ENCODE measurements at regions not wholly inside any gene's neighbourhood (a gene's known extent, or its start where the extent isn't known, plus 50 kb on each side); places are given as distances from the start of the nearest gene placed in this dataset.
A peak's percentile ranks its signal among the peaks of the same experiment; 100 is the strongest.

- DNase-seq (no peak), ATAC-seq (peak in 1 of 2 donors; percentile 39)
- H3K27me3 ChIP-seq (ENCODE audit: control insufficient read depth, insufficient read depth): no peaks in the 10 kb centered on the region
- H3K4me3 ChIP-seq (ENCODE audit: low read length): no peak overlapping the region
- no peaks in the 10 kb centered on the region for H3K9me3 ChIP-seq (ENCODE audit: control insufficient read depth, low read length)
- no peak overlapping the region for H3K27ac ChIP-seq (ENCODE audit: low read length)
- 82% methylated on average over 13 of the region's 13 CpGs for whole genome bisulfite sequencing
- H3K4me1 ChIP-seq (ENCODE audit: control insufficient read depth, insufficient read depth, low read length): no peaks in the 10 kb centered on the region
- intact Hi-C loops (cut with DNase I): no loop called here
Measured at GRCh38 chr16:86747761-86748160, 169.4 kb downstream of the FOXL1 start.

DNA sequence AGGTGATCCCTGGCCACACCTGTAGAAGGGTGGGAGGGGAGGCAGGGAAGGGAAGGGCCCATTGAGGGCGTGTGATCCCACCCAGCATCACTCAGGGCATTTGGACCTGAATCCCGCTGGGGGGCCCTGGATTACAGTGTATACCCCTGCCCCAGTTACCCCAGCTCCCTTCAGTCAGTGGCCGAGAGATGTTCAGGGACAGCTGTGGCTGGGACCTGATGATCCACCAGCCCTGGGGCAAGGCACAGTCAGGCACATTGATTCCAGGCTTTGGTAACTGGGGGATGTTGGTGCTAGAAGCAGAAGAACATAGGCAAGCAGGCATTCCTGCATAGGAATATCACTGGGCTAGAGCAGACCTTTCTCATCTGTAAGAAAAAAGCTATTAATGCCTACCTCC is 170.3 kb downstream of the FOXL1 start:
- WGBS: 78% methylated on average over 3 of the region's 3 CpGs
- Histone ChIP-seq H3K27me3 (ENCODE audit: control insufficient read depth, insufficient read depth) (no peaks in the 10 kb centered on the region), H3K27ac (ENCODE audit: low read length) (no peak overlapping the region), H3K4me1 (ENCODE audit: control insufficient read depth, insufficient read depth, low read length) (no peaks in the 10 kb centered on the region), H3K4me3 (ENCODE audit: low read length) (no peak overlapping the region), H3K9me3 (ENCODE audit: control insufficient read depth, low read length) (no peaks in the 10 kb centered on the region)
- DNase-seq (no peak), ATAC-seq (no peak)
- intact Hi-C loops (cut with DNase I): no loop called here

- ATAC-seq: no peak
- intact Hi-C loops (cut with DNase I): loop anchor here in 3 of 4 donors (10.0 kb wide), 2 partner anchors 87 to 177 kb away; partner anchors contain the start of gene FOXL1 (in 2 of the 3)
- H3K27ac ChIP-seq (ENCODE audit: low read length): peak overlapping the region; percentile 10
Measured at GRCh38 chr16:86751076-86752030, 173.0 kb downstream of the FOXL1 start.

DNA sequence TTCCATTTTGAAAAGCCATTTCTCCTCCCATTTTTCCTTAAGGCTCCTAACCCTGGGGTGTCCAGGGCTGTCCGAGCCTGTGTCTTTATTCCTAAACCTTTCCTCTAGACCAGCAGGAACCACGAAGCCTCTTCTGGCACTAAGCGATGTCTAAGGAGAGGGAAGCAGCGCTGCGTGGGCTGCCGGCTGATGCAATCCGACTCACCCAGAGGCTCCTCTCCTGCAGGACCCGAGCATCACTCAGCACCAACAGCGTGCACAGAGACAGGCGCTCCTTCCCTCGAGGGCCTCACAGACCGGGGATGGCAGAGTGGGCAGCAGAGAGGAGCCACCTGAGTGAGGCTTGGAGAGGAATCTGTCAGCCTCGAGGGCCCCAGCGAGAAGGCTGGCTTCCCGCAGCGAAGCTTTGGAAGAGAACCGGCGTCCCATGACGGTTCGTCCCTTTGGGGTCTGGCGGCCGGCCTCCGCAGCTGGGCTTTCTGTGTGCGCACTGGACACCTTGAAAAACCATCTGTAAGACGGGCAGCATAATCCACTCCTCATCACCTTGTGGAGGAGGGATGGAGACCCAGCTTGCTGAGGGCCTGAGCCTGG is 174.3 kb downstream of the FOXL1 start:
- no peaks in the 10 kb centered on the region for H3K4me1 ChIP-seq (ENCODE audit: control insufficient read depth, insufficient read depth, low read length)
- no peak overlapping the region for H3K4me3 ChIP-seq (ENCODE audit: low read length)
- 79% methylated on average over 25 of the region's 25 CpGs for WGBS
- DNase-seq (peak in 1 of 3 donors; percentile 59), ATAC-seq (no peak)
- no peaks in the 10 kb centered on the region for H3K9me3 ChIP-seq (ENCODE audit: control insufficient read depth, low read length)
- H3K27ac ChIP-seq (ENCODE audit: low read length): no peak overlapping the region
- intact Hi-C loops (cut with DNase I): loop anchor here in 3 of 4 donors (10.0 kb wide), 2 partner anchors 88 to 178 kb away; partner anchors contain the start of gene FOXL1 (in 2 of the 3)
- no peaks in the 10 kb centered on the region for H3K27me3 ChIP-seq (ENCODE audit: control insufficient read depth, insufficient read depth)

More at GRCh38 chr16:86751076-86752030, 173.0 kb downstream of the FOXL1 start:
- H3K9me3 ChIP-seq (ENCODE audit: control insufficient read depth, low read length): no peaks in the 10 kb centered on the region
- H3K4me1 ChIP-seq (ENCODE audit: control insufficient read depth, insufficient read depth, low read length): no peaks in the 10 kb centered on the region
- 69% methylated on average over 12 of the region's 12 CpGs for WGBS
- no peak overlapping the region for H3K4me3 ChIP-seq (ENCODE audit: low read length)
- no peaks in the 10 kb centered on the region for H3K27me3 ChIP-seq (ENCODE audit: control insufficient read depth, insufficient read depth)
- DNase-seq: no peak

DNA sequence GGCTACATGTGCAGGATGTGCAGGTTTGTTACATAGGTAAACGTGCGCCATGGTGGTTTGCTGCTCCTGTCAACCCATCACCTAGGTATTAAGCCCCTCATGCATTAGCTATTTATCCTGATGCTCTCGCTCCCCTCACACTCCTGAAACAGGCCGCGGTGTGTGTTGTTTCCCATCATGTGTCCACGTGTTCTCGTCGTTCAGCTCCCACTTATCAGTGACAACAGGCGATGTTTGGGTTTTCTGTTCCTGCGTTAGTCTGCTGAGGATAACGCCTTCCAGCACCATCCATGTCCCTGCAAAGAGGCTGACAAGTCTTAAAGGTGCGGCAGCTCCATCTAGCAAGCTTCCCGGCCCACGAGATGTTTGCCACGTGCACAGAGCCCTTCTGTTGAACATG is 175.1 kb downstream of the FOXL1 start:
- ATAC-seq (no peak), DNase-seq (no peak)
- intact Hi-C loops (cut with DNase I): loop anchor here in 3 of 4 donors (10.0 kb wide), 2 partner anchors 89 to 179 kb away; partner anchors contain the start of gene FOXL1 (in 2 of the 3)
- Histone ChIP-seq H3K27me3 (ENCODE audit: control insufficient read depth, insufficient read depth) (no peaks in the 10 kb centered on the region), H3K9me3 (ENCODE audit: control insufficient read depth, low read length) (no peaks in the 10 kb centered on the region), H3K4me3 (ENCODE audit: low read length) (no peak overlapping the region), H3K27ac (ENCODE audit: low read length) (no peak overlapping the region), H3K4me1 (ENCODE audit: control insufficient read depth, insufficient read depth, low read length) (no peaks in the 10 kb centered on the region)
- WGBS: 60% methylated on average over 15 of the region's 15 CpGs

DNA sequence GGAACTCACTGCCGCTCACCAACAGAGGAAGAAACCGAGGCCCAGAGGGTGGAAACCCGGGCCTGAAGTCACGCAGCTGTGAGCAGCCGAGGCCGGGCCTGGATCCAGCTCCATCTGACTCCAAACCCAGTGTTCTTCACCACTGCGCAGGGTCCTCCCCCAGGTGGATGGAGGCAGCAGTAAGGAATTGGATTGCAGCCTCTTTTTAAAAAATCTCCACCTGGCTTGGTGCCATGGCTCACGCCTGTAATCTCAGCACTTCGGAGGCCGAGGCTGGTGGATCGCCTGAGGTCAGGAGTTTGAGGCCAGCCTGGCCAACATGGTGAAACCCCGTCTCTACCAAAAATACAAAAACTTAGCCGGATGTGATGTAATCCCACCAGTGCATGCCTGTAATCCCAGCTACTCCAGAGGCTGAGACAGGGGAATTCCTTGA is 177.2 kb downstream of the FOXL1 start:
- Histone ChIP-seq H3K27ac (ENCODE audit: low read length) (peak overlapping the region; percentile 7), H3K9me3 (ENCODE audit: control insufficient read depth, low read length) (no peaks in the 10 kb centered on the region), H3K4me3 (ENCODE audit: low read length) (no peak overlapping the region), H3K27me3 (ENCODE audit: control insufficient read depth, insufficient read depth) (no peaks in the 10 kb centered on the region), H3K4me1 (ENCODE audit: control insufficient read depth, insufficient read depth, low read length) (no peaks in the 10 kb centered on the region)
- intact Hi-C loops (cut with DNase I): loop anchor here in 3 of 4 donors (10.0 kb wide), 2 partner anchors 91 to 181 kb away; partner anchors contain the start of gene FOXL1 (in 2 of the 3)
- ATAC-seq (peak; percentile 86 to 93), DNase-seq (peak; percentile 84 to 95 (median 91))
- WGBS: 38% methylated on average over 13 of the region's 13 CpGs

DNA sequence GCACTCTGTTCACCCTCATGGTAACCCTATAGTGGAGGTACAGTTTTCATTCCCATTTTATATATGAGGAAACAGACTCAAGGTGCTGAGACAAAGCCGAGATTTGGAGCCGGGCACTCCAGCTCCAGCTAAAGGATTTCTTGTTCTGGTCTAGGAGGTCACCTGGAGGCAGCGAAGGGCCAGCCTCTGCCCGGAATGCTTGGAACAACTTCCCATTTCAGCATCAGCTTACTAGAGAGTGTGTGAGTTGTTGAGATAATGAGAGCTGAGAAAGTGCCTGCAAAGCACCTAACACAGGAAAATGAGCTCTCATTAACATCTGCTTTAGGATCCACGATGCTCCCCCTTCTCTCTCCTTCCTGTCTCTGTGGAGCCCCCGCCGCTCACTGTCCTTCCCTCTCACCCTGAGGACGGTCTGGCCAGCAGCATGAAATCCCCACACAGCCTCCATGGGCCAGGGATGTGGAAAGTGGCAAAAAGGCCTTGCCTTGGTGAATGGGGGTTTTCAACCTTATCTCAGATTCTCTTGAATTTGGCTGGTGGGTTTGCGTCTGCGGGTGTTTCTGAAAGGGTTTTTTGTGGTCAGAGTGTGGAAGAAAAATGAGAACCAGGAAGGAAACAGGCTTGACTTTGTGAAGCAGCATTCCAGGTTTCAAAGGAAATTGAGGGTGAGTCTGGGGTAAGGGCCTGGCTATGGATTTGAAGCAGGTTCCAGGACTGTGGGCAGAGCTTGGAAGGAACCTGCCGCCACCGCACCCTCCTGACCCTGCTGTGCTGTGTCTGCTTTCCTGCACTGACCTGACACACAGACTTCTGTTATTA is 178.7 kb downstream of the FOXL1 start:
- Histone ChIP-seq H3K27me3 (ENCODE audit: control insufficient read depth, insufficient read depth) (no peaks in the 10 kb centered on the region), H3K4me1 (ENCODE audit: control insufficient read depth, insufficient read depth, low read length) (no peaks in the 10 kb centered on the region), H3K4me3 (ENCODE audit: low read length) (no peak overlapping the region), H3K27ac (ENCODE audit: low read length) (no peak overlapping the region), H3K9me3 (ENCODE audit: control insufficient read depth, low read length) (no peaks in the 10 kb centered on the region)
- ATAC-seq (no peak), DNase-seq (no peak)
- 52% methylated on average over 12 of the region's 12 CpGs for WGBS
- intact Hi-C loops (cut with DNase I): loop anchor here in 3 of 4 donors (10.0 kb wide), 2 partner anchors 92 to 182 kb away; partner anchors contain the start of gene FOXL1 (in 2 of the 3)

DNA sequence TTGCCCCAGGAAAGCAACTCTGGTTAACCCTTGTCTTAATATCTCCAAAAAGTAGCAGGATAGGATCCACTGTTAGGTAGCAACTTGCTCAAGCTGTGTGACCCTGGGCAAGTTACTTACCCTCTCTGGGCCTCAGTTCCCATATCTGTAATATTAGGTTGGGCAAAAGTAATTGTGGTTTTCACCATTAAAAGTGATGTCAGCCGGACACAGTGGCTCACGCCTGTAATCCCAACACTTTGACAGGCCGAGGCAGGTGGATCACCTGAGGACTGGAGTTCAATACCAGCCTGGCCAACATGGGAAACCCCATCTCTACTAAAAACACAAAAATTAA is 179.3 kb downstream of the FOXL1 start:
- intact Hi-C loops (cut with DNase I): loop anchor here in 3 of 4 donors (10.0 kb wide), 2 partner anchors 93 to 183 kb away; partner anchors contain the start of gene FOXL1 (in 2 of the 3)
- Histone ChIP-seq H3K27me3 (ENCODE audit: control insufficient read depth, insufficient read depth) (no peaks in the 10 kb centered on the region), H3K4me1 (ENCODE audit: control insufficient read depth, insufficient read depth, low read length) (no peaks in the 10 kb centered on the region), H3K4me3 (ENCODE audit: low read length) (no peak overlapping the region), H3K27ac (ENCODE audit: low read length) (no peak overlapping the region), H3K9me3 (ENCODE audit: control insufficient read depth, low read length) (no peaks in the 10 kb centered on the region)
- WGBS: 96% methylated on average over 3 of the region's 3 CpGs
- DNase-seq: no peak
- ATAC-seq: no peak

DNA sequence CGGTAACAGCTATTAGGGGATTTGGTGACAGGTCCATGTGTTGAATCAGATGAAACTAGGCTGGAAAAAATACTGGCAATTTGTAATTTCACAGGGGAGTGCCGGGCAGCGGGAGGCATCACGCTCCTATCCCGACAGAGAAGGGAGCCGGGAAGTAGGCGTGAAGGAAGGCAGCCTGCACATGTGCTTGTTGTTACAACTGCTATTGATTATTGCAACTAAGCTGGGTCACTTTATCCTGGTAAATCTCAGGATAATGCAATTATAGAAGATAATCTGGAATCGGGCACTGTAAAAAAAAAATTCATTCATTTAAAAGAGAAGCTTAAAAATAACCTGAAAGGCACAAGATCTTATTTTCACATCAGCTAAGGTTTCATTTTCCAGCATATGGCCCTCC is 180.6 kb downstream of the FOXL1 start:
- Histone ChIP-seq H3K9me3 (ENCODE audit: control insufficient read depth, low read length) (no peaks in the 10 kb centered on the region), H3K27ac (ENCODE audit: low read length) (no peak overlapping the region), H3K4me3 (ENCODE audit: low read length) (no peak overlapping the region), H3K27me3 (ENCODE audit: control insufficient read depth, insufficient read depth) (no peaks in the 10 kb centered on the region), H3K4me1 (ENCODE audit: control insufficient read depth, insufficient read depth, low read length) (no peaks in the 10 kb centered on the region)
- intact Hi-C loops (cut with DNase I): loop anchor here in 3 of 4 donors (10.0 kb wide), 2 partner anchors 94 to 184 kb away; partner anchors contain the start of gene FOXL1 (in 2 of the 3)
- WGBS: 79% methylated on average over 8 of the region's 8 CpGs
- no peak for ATAC-seq
- DNase-seq: no peak

Measured in right cardiac atrium (tissue), 5 donors.